Breast epithelium (tissue), 3 donors: ENCODE measurements at regions not wholly inside any gene's neighbourhood (a gene's known extent, or its start where the extent isn't known, plus 50 kb on each side); places are given as distances from the start of the nearest gene placed in this dataset.

ENCODE experiments used
- POLR2A ChIP-seq: fragments of 450-650 bp; IDR thresholded peaks from one replicate; pipeline ENCODE4 v1.6.1; 2016; ENCODE audit warnings: antibody characterized with exemption, mild to moderate bottlenecking, moderate library complexity
- TF ChIP-seq, protein P1 (sequence below), 3 donors: fragments of 450-650 bp; IDR thresholded peaks; one replicate each; pipeline ENCODE4 v1.5.1; 2016 to 2017; ENCODE audit warnings: antibody characterized with exemption in 3 of 3, mild to moderate bottlenecking in 3 of 3, moderate library complexity in 3 of 3

DNA sequence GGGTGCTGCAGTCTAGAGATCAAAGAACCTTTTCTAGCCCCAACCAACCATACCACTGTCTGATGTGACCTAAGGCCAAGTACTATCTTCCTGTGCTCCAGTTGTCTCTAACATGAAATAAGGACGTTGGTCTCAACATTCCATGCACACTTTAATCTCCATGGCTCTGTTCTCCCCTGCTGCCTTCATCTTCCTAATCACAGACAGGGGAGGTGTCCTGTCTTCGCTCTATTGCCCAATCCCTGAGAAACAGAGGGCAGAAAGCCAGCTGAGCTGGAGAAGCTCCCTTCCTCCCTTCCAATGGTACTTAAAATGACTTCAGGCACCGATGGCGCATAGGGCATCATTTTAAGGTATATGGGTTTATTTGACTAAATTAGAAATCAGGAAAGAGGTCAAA is 148.9 kb upstream of the GNAO1 start:
- TF ChIP-seq POLR2A, result no peak
- TF ChIP-seq, protein P1, sequence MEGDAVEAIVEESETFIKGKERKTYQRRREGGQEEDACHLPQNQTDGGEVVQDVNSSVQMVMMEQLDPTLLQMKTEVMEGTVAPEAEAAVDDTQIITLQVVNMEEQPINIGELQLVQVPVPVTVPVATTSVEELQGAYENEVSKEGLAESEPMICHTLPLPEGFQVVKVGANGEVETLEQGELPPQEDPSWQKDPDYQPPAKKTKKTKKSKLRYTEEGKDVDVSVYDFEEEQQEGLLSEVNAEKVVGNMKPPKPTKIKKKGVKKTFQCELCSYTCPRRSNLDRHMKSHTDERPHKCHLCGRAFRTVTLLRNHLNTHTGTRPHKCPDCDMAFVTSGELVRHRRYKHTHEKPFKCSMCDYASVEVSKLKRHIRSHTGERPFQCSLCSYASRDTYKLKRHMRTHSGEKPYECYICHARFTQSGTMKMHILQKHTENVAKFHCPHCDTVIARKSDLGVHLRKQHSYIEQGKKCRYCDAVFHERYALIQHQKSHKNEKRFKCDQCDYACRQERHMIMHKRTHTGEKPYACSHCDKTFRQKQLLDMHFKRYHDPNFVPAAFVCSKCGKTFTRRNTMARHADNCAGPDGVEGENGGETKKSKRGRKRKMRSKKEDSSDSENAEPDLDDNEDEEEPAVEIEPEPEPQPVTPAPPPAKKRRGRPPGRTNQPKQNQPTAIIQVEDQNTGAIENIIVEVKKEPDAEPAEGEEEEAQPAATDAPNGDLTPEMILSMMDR (IDR thresholded peaks at IDR 0.05), result no peak
